ENCODE measurements at regions not wholly inside any gene's neighbourhood (a gene's known extent, or its start where the extent isn't known, plus 50 kb on each side); places are given as distances from the start of the nearest gene placed in this dataset.

DNA sequence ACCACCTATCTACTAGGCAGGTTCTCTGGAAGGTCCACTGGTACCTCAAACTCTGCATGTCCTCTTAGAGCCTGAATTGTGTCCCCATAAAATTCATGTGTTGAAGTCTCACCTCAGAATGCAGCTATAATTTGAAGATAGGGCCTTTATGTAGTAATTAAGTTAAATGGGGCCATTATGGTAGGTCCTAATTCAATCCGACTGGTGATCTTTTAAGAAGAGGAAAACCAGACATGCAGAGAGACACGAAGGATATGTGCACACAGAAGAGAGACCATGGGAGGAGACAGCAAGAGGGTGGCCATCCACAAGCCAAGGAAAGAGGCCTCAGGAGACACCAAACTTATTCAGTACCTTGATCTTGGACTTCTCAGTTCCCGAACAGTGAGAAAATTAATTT is 345.4 kb downstream of the ENC1 start:
- TF ChIP-seq, protein P1, sequence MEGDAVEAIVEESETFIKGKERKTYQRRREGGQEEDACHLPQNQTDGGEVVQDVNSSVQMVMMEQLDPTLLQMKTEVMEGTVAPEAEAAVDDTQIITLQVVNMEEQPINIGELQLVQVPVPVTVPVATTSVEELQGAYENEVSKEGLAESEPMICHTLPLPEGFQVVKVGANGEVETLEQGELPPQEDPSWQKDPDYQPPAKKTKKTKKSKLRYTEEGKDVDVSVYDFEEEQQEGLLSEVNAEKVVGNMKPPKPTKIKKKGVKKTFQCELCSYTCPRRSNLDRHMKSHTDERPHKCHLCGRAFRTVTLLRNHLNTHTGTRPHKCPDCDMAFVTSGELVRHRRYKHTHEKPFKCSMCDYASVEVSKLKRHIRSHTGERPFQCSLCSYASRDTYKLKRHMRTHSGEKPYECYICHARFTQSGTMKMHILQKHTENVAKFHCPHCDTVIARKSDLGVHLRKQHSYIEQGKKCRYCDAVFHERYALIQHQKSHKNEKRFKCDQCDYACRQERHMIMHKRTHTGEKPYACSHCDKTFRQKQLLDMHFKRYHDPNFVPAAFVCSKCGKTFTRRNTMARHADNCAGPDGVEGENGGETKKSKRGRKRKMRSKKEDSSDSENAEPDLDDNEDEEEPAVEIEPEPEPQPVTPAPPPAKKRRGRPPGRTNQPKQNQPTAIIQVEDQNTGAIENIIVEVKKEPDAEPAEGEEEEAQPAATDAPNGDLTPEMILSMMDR (IDR thresholded peaks at IDR 0.05) = no peak
- no peak for TF ChIP-seq EP300 (IDR thresholded peaks at IDR 0.05)
- TF ChIP-seq POLR2AphosphoS5 (IDR thresholded peaks at IDR 0.05) = no peak
- TF ChIP-seq POLR2A (IDR thresholded peaks at IDR 0.05) = no peak
